ENCODE measurements at regions not wholly inside any gene's neighbourhood (a gene's known extent, or its start where the extent isn't known, plus 50 kb on each side); places are given as distances from the start of the nearest gene placed in this dataset.

DNA sequence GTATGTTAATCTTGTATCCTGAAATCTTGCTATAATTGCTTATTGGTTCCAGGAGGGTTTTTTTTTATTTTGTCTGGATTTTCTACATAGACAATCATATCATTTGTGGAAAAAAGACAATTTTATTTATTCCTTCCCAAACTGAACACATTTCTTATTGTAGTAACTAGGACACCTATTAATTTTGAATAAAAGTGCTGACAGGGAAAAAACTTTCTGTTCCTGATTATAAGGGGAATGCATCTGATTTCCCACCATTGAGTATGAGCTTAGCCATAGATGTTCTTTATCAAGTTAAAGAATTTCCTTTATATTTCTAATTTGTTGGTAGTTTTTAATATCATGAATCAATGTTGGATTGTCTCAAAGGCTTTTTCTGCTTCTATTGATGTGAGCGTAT is 460.7 kb upstream of the CNTN3 start:
- H3K27ac ChIP-seq (ENCODE audit: low read depth in 2 of 2, low read length in 1 of 2): no peak overlapping the region
- no peaks in the 10 kb centered on the region for H3K36me3 ChIP-seq (replicated peaks in 1 of 2; ENCODE audit: control insufficient read depth in 1 of 2, insufficient read depth in 2 of 2, low read length in 1 of 2)
- TF ChIP-seq MXI1 (IDR thresholded peaks at IDR 0.05; ENCODE audit: low read depth, low read length) (no peak), EP300 (IDR thresholded peaks at IDR 0.05; ENCODE audit: borderline replicate concordance in 1 of 2, low read depth in 1 of 2, low read length in 1 of 2) (no peak), EZH2phosphoT487 (IDR thresholded peaks at IDR 0.05; ENCODE audit: borderline replicate concordance, low read depth) (no peak), YY1 (IDR thresholded peaks at IDR 0.05; ENCODE audit: low read depth) (no peak), GATA2 (CRISPR knock-in tag; IDR thresholded peaks at IDR 0.05) (no peak), CHD2 (IDR thresholded peaks at IDR 0.05; ENCODE audit: low read length, partially characterized antibody) (no peak), FOXJ3 (CRISPR knock-in tag; IDR thresholded peaks at IDR 0.05) (no peak), TCF12 (IDR thresholded peaks at IDR 0.05) (no peak), SMC3 (IDR thresholded peaks at IDR 0.05; ENCODE audit: low read depth, low read length) (no peak)
- TF ChIP-seq, protein P1, sequence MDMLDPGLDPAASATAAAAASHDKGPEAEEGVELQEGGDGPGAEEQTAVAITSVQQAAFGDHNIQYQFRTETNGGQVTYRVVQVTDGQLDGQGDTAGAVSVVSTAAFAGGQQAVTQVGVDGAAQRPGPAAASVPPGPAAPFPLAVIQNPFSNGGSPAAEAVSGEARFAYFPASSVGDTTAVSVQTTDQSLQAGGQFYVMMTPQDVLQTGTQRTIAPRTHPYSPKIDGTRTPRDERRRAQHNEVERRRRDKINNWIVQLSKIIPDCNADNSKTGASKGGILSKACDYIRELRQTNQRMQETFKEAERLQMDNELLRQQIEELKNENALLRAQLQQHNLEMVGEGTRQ (IDR thresholded peaks at IDR 0.05; ENCODE audit: borderline replicate concordance, low read depth, low read length): no peak
- TF ChIP-seq, protein P2, sequence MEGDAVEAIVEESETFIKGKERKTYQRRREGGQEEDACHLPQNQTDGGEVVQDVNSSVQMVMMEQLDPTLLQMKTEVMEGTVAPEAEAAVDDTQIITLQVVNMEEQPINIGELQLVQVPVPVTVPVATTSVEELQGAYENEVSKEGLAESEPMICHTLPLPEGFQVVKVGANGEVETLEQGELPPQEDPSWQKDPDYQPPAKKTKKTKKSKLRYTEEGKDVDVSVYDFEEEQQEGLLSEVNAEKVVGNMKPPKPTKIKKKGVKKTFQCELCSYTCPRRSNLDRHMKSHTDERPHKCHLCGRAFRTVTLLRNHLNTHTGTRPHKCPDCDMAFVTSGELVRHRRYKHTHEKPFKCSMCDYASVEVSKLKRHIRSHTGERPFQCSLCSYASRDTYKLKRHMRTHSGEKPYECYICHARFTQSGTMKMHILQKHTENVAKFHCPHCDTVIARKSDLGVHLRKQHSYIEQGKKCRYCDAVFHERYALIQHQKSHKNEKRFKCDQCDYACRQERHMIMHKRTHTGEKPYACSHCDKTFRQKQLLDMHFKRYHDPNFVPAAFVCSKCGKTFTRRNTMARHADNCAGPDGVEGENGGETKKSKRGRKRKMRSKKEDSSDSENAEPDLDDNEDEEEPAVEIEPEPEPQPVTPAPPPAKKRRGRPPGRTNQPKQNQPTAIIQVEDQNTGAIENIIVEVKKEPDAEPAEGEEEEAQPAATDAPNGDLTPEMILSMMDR (IDR thresholded peaks at IDR 0.05): no peak
- TF ChIP-seq, protein P3, sequence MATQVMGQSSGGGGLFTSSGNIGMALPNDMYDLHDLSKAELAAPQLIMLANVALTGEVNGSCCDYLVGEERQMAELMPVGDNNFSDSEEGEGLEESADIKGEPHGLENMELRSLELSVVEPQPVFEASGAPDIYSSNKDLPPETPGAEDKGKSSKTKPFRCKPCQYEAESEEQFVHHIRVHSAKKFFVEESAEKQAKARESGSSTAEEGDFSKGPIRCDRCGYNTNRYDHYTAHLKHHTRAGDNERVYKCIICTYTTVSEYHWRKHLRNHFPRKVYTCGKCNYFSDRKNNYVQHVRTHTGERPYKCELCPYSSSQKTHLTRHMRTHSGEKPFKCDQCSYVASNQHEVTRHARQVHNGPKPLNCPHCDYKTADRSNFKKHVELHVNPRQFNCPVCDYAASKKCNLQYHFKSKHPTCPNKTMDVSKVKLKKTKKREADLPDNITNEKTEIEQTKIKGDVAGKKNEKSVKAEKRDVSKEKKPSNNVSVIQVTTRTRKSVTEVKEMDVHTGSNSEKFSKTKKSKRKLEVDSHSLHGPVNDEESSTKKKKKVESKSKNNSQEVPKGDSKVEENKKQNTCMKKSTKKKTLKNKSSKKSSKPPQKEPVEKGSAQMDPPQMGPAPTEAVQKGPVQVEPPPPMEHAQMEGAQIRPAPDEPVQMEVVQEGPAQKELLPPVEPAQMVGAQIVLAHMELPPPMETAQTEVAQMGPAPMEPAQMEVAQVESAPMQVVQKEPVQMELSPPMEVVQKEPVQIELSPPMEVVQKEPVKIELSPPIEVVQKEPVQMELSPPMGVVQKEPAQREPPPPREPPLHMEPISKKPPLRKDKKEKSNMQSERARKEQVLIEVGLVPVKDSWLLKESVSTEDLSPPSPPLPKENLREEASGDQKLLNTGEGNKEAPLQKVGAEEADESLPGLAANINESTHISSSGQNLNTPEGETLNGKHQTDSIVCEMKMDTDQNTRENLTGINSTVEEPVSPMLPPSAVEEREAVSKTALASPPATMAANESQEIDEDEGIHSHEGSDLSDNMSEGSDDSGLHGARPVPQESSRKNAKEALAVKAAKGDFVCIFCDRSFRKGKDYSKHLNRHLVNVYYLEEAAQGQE (IDR thresholded peaks at IDR 0.05; ENCODE audit: low read depth, low read length): no peak
- TF ChIP-seq, protein P4, sequence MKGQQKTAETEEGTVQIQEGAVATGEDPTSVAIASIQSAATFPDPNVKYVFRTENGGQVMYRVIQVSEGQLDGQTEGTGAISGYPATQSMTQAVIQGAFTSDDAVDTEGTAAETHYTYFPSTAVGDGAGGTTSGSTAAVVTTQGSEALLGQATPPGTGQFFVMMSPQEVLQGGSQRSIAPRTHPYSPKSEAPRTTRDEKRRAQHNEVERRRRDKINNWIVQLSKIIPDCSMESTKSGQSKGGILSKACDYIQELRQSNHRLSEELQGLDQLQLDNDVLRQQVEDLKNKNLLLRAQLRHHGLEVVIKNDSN (IDR thresholded peaks at IDR 0.05; ENCODE audit: borderline replicate concordance, low read depth): no peak
- H3K4me1 ChIP-seq (ENCODE audit: control insufficient read depth in 1 of 2, insufficient read depth in 2 of 2, low read depth in 1 of 2, low read length in 1 of 2): no peaks in the 10 kb centered on the region
- POLR2A ChIA-PET: no interaction called here
- no peak for DNase-seq
- no peaks in the 10 kb centered on the region for H3K9me3 ChIP-seq
- H2AFZ ChIP-seq (ENCODE audit: low read depth): no peak overlapping the region
- no peaks in the 10 kb centered on the region for H3K27me3 ChIP-seq (ENCODE audit: insufficient read depth)
- CTCF ChIA-PET: no interaction called here
- H4K20me1 ChIP-seq (ENCODE audit: insufficient read depth): no peaks in the 10 kb centered on the region
- H3F3A ChIP-seq (replicated peaks; ENCODE audit: insufficient read depth): no peaks in the 10 kb centered on the region
- H3K79me2 ChIP-seq (ENCODE audit: insufficient read depth): no peaks in the 10 kb centered on the region
- H3K9me2 ChIP-seq: no peaks in the 10 kb centered on the region
- H3K4me3 ChIP-seq (ENCODE audit: low read depth in 2 of 2, low read length in 1 of 2): no peak overlapping the region
- no peak overlapping the region for H3K9ac ChIP-seq
- H3K4me2 ChIP-seq: no peak overlapping the region
- 92% methylated on average over 1 of the region's 1 CpG for WGBS (ENCODE audit: low lambda C conversion rate)
